H1 (cell line): ENCODE measurements at regions not wholly inside any gene's neighbourhood (a gene's known extent, or its start where the extent isn't known, plus 50 kb on each side); places are given as distances from the start of the nearest gene placed in this dataset.

Experiments
- CTCF ChIA-PET: fragments of 300-600 bp; sonication (Branson Sonifier 250); formaldehyde crosslinking; loops from one replicate; lab custom pipeline; 2021; ENCODE audit not compliant: partially characterized antibody; lab: Charles Lee
- POLR2A ChIA-PET: fragments of 300-600 bp; sonication (Branson Sonifier 250); formaldehyde crosslinking; loops from one replicate; lab custom pipeline; 2021; ENCODE audit warnings: inconsistent platforms; ENCODE audit not compliant: partially characterized antibody; lab: Charles Lee
- DNase-seq, 2 experiments: peaks; one replicate each; pipeline versions ENCODE4 v3.0.0 to v3.0.0-alpha.2; 2010 to 2022; ENCODE audit warnings: low spot score in 2 of 2, low read depth in 1 of 2, mixed read lengths in 1 of 2
- FAIRE-seq: peaks from 2 replicates; lab custom pipeline; 2011; peaks lifted over from hg19 to GRCh38; lab: Jason Lieb, UNC
- H2AFZ ChIP-seq: 2 replicates; pipeline ENCODE4 v1.8.1; 2012; ENCODE audit warnings: low read length, inconsistent platforms
- H2AK5ac ChIP-seq: 2 replicates; pipeline ENCODE4 v1.6.1; 2013; ENCODE audit warnings: low read depth, low read length
- H2BK120ac ChIP-seq: replicated peaks from 2 replicates; pipeline ENCODE3; 2013; ENCODE audit warnings: low read depth, low read length, inconsistent platforms
- H2BK12ac ChIP-seq: 2 replicates; pipeline ENCODE4 v1.6.1; 2013; ENCODE audit warnings: low read depth, low read length
- H2BK15ac ChIP-seq: 2 replicates; pipeline ENCODE4 v1.6.1; 2013; ENCODE audit warnings: low read length
- H2BK20ac ChIP-seq: 2 replicates; pipeline ENCODE4 v1.6.1; 2013; ENCODE audit warnings: low read length
- H2BK5ac ChIP-seq: 2 replicates; pipeline ENCODE4 v1.6.1; 2013; ENCODE audit warnings: low read depth, low read length
- H3K14ac ChIP-seq: 2 replicates; pipeline ENCODE4 v1.6.1; 2013; ENCODE audit warnings: inconsistent platforms; ENCODE audit not compliant: insufficient read length
- H3K18ac ChIP-seq: 2 replicates; pipeline ENCODE4 v1.6.1; 2013; ENCODE audit warnings: low read length; ENCODE audit errors: extremely low read depth
- H3K23ac ChIP-seq: 2 replicates; pipeline ENCODE4 v1.6.1; 2013; ENCODE audit warnings: inconsistent platforms; ENCODE audit not compliant: insufficient read length
- H3K23me2 ChIP-seq: 2 replicates; pipeline ENCODE4 v1.6.1; 2013; ENCODE audit warnings: low read depth, low read length
- H3K27ac ChIP-seq: 2 replicates; pipeline ENCODE4 v1.6.1; 2011; ENCODE audit warnings: low read depth, low read length, inconsistent platforms
- H3K27me3 ChIP-seq, 4 experiments: replicated peaks in 1 of 4; 1 replicate in 1 of 4; 2 replicates in 3 of 4; pipeline versions ENCODE4 v1.6.1 to v1.8.1; 2011 to 2013; ENCODE audit warnings: low read length in 3 of 4, mild to moderate bottlenecking in 3 of 4, inconsistent platforms in 2 of 4, mixed read lengths in 2 of 4, moderate library complexity in 1 of 4; ENCODE audit not compliant: control insufficient read depth in 3 of 4, insufficient read depth in 3 of 4; ENCODE audit errors: extremely low read depth in 1 of 4
- H3K36me3 ChIP-seq, 4 experiments: 2 replicates each; pipeline versions ENCODE4 v1.6.1 to v1.8.1; 2011 to 2013; ENCODE audit warnings: mild to moderate bottlenecking in 4 of 4, low read length in 3 of 4, moderate library complexity in 2 of 4, control low read depth in 1 of 4, inconsistent platforms in 1 of 4; ENCODE audit not compliant: insufficient read depth in 4 of 4, control insufficient read depth in 2 of 4
- H3K4ac ChIP-seq: replicated peaks from 2 replicates; pipeline ENCODE3; 2013; ENCODE audit warnings: low read length, low read depth, mixed read lengths, inconsistent platforms; ENCODE audit not compliant: insufficient read length
- H3K4me1 ChIP-seq, 4 experiments: replicated peaks in 1 of 4; 1 replicate in 1 of 4; 2 replicates in 3 of 4; pipeline versions ENCODE4 v1.6.1 to v1.8.1; 2011 to 2013; ENCODE audit warnings: low read length in 3 of 4, inconsistent platforms in 2 of 4, mixed read lengths in 1 of 4; ENCODE audit not compliant: insufficient read depth in 4 of 4, control insufficient read depth in 3 of 4
- H3K4me2 ChIP-seq, 2 experiments: 2 replicates each; pipeline versions ENCODE4 v1.6.1 to v1.8.1; 2011 to 2013; ENCODE audit warnings: low read depth in 2 of 2, low read length in 2 of 2, control low read depth in 1 of 2, inconsistent platforms in 1 of 2, mild to moderate bottlenecking in 1 of 2; ENCODE audit not compliant: insufficient read depth in 1 of 2
- H3K4me3 ChIP-seq, 4 experiments: fragments of 200-600, 300-600 bp in 1 of 4; sonication (generic), shearing (Covaris generic), sonication (Bioruptor Twin) in 1 of 4; 2 replicates each; pipeline versions ENCODE4 v1.5.1 to v1.8.1; 2011 to 2016; ENCODE audit warnings: low read length in 4 of 4, low read depth in 3 of 4, control low read depth in 2 of 4, inconsistent platforms in 2 of 4, mild to moderate bottlenecking in 2 of 4, mixed read lengths in 1 of 4, moderate library complexity in 1 of 4; ENCODE audit not compliant: insufficient read depth in 2 of 4; ENCODE audit errors: extremely low read depth in 1 of 4
- H3K56ac ChIP-seq: replicated peaks from 2 replicates; pipeline ENCODE3; 2013; ENCODE audit warnings: low read depth, mild to moderate bottlenecking, mixed read lengths, low read length, inconsistent platforms; ENCODE audit not compliant: insufficient read length
- H3K79me1 ChIP-seq: 2 replicates; pipeline ENCODE4 v1.6.1; 2013; ENCODE audit warnings: low read depth, low read length, control low read depth
- H3K79me2 ChIP-seq, 2 experiments: 2 replicates each; pipeline versions ENCODE4 v1.6.1 to v1.8.1; 2012 to 2013; ENCODE audit warnings: low read length in 2 of 2, mild to moderate bottlenecking in 2 of 2, inconsistent platforms in 1 of 2; ENCODE audit not compliant: insufficient read depth in 2 of 2, control insufficient read depth in 1 of 2
- H3K9ac ChIP-seq, 4 experiments: replicated peaks in 1 of 4; 1 replicate in 1 of 4; 2 replicates in 3 of 4; pipeline versions ENCODE4 v1.6.1 to v1.8.1; 2011 to 2013; ENCODE audit warnings: low read depth in 3 of 4, low read length in 3 of 4, control low read depth in 2 of 4, mild to moderate bottlenecking in 2 of 4, moderate library complexity in 2 of 4, inconsistent platforms in 1 of 4; ENCODE audit errors: extremely low read depth in 1 of 4
- H3K9me3 ChIP-seq, 2 experiments: 2 replicates each; pipeline versions ENCODE4 v1.6.1 to v1.8.1; 2012 to 2013; ENCODE audit warnings: mild to moderate bottlenecking in 2 of 2, moderate library complexity in 2 of 2, control low read depth in 1 of 2, inconsistent platforms in 1 of 2, low read depth in 1 of 2, low read length in 1 of 2, mixed read lengths in 1 of 2; ENCODE audit not compliant: insufficient read depth in 2 of 2
- H4K20me1 ChIP-seq, 2 experiments: replicated peaks in 1 of 2; 2 replicates each; pipeline versions ENCODE3 to v1.8.1; 2011 to 2013; ENCODE audit warnings: inconsistent platforms in 2 of 2, low read length in 2 of 2, mild to moderate bottlenecking in 1 of 2; ENCODE audit not compliant: insufficient read depth in 2 of 2, control insufficient read depth in 1 of 2
- H4K5ac ChIP-seq: 2 replicates; pipeline ENCODE4 v1.6.1; 2013; ENCODE audit warnings: low read length, low read depth, mixed read lengths, inconsistent platforms; ENCODE audit not compliant: insufficient read length
- H4K8ac ChIP-seq: 2 replicates; pipeline ENCODE4 v1.8.0; 2013; ENCODE audit warnings: mild to moderate bottlenecking, moderate library complexity, low read length, inconsistent platforms; ENCODE audit not compliant: insufficient read depth; ENCODE audit errors: extremely low read depth
- H4K91ac ChIP-seq: replicated peaks from 2 replicates; pipeline ENCODE3; 2013; ENCODE audit warnings: low read length, mixed read lengths, inconsistent platforms; ENCODE audit not compliant: insufficient read length
- CTBP2 ChIP-seq: IDR thresholded peaks from 2 replicates; pipeline ENCODE4 v1.7.0; 2011; ENCODE audit warnings: borderline replicate concordance, mild to moderate bottlenecking, moderate library complexity, mixed read lengths, low read length; ENCODE audit not compliant: insufficient read depth, insufficient read length
- FOSL1 ChIP-seq: IDR thresholded peaks from 2 replicates; pipeline ENCODE4 v1.6.1; 2011; ENCODE audit warnings: mild to moderate bottlenecking, low read depth, low read length, moderate library complexity; ENCODE audit not compliant: insufficient read depth
- RBBP5 ChIP-seq: IDR thresholded peaks from 2 replicates; pipeline ENCODE4 v1.7.1; 2012; ENCODE audit warnings: low read depth, mild to moderate bottlenecking, inconsistent platforms, low read length, moderate library complexity, borderline replicate concordance
- SRF ChIP-seq: IDR thresholded peaks from 2 replicates; pipeline ENCODE4 v1.6.1; 2011; ENCODE audit warnings: mild to moderate bottlenecking, low read depth, low read length, moderate library complexity
- TCF12 ChIP-seq: IDR thresholded peaks from 2 replicates; pipeline ENCODE4 v1.6.1; 2011; ENCODE audit warnings: low read depth, mild to moderate bottlenecking, low read length
- WGBS, 2 experiments: shearing (Covaris generic) in 1 of 2; methylation state at CpG; one replicate each; pipeline versions ENCODE4 v1.1.6 to v1.1.7; 2013 to 2015; ENCODE audit warnings: low lambda C conversion rate in 2 of 2, mixed read lengths in 2 of 2, inconsistent platforms in 1 of 2, low coverage in 1 of 2, missing lambda C conversion rate in 1 of 2; ENCODE audit not compliant: insufficient replicate concordance in 2 of 2, insufficient coverage in 1 of 2, insufficient read length in 1 of 2; ENCODE audit errors: extremely low coverage in 1 of 2, missing lambda C conversion rate in 1 of 2; 5-methylcytosine and 5-hydroxymethylcytosine counted together
- TF ChIP-seq, protein P1 (sequence below): IDR thresholded peaks from 2 replicates; pipeline ENCODE4 v1.6.1; 2011; ENCODE audit warnings: low read depth, mild to moderate bottlenecking, low read length; ENCODE audit not compliant: insufficient read depth

DNA sequence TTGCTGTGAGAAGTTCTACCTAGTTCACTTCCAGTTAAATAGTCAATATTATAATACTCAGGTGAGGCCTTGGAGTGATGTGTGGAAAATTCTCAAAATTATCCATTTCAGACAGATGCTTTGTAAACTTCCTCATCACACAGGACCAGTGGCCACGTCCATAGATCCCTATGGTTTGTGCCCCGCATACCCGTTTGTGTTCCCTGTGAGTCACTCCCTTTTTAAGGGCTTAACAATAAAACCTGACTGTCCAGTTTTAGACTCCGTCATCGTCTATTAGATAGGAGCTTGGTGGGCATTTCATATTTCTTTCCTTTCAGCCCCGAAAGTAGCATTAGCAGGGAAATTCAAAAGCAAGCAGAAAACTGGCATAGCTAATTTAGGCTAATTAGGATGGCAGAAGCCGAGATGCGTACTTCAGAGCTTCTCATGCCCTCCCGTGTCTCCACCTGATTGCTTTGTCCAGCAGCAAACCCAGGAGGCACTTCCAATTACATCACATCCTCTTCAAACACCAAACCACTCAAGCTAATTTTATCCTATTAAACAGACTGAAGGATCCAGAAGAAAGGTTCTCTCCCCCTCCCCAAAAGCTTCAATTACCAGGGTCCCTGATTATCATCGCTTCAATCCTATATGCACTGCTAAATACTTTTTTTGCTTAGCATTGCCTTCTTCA is 186.6 kb upstream of the OTX2 start:
- H3K14ac ChIP-seq, result no peak overlapping the region
- H2AK5ac ChIP-seq, result no peak overlapping the region
- H3K4me3 ChIP-seq, result no peak overlapping the region
- H2BK15ac ChIP-seq, result no peak overlapping the region
- H3K27me3 ChIP-seq, result no peaks in the 10 kb centered on the region
- FAIRE-seq (no peak), DNase-seq (no peak)
- no peaks in the 10 kb centered on the region for H3K36me3 ChIP-seq
- no peak overlapping the region for H3K27ac ChIP-seq
- H3K23ac ChIP-seq, result no peak overlapping the region
- H4K8ac ChIP-seq, result no peak overlapping the region
- CTCF ChIA-PET, result interaction anchor here (0.7 to 1.2 kb wide), 5 partner anchors 9 to 179 kb away, joined by 3 to 4 read pairs (median 3); no protein-coding TSS in a partner anchor
- H3K4me2 ChIP-seq, result no peak overlapping the region
- H2BK5ac ChIP-seq, result no peak overlapping the region
- H2BK12ac ChIP-seq, result no peak overlapping the region
- H4K20me1 ChIP-seq, result no peaks in the 10 kb centered on the region
- 74% methylated on average over 10 of the region's 10 CpGs; no CpG with 5 or more reads in 1 of the 2 experiments for WGBS, 2 experiments
- no peak overlapping the region for H3K4ac ChIP-seq
- no peaks in the 10 kb centered on the region for H3K79me2 ChIP-seq
- no peaks in the 10 kb centered on the region for H3K9me3 ChIP-seq
- no peak overlapping the region for H4K5ac ChIP-seq
- H2AFZ ChIP-seq, result no peak overlapping the region
- peaks cover 2 to 14% (median 8%) of the 10 kb centered on the region in 4 experiments; a peak in 5 of 7 replicates for H3K4me1 ChIP-seq
- POLR2A ChIA-PET, result no interaction called here
- no peak overlapping the region for H2BK20ac ChIP-seq
- no peak overlapping the region for H3K9ac ChIP-seq
- H3K23me2 ChIP-seq, result no peaks in the 10 kb centered on the region
- no peak overlapping the region; the same call in 1 of the 2 replicates for H3K18ac ChIP-seq
- H3K56ac ChIP-seq, result no peak overlapping the region
- H4K91ac ChIP-seq, result no peak overlapping the region
- no peak overlapping the region for H2BK120ac ChIP-seq
- H3K79me1 ChIP-seq, result no peaks in the 10 kb centered on the region
- TF ChIP-seq SRF (no peak), FOSL1 (no peak), TCF12 (no peak), RBBP5 (no peak), CTBP2 (no peak)
- TF ChIP-seq, protein P1, sequence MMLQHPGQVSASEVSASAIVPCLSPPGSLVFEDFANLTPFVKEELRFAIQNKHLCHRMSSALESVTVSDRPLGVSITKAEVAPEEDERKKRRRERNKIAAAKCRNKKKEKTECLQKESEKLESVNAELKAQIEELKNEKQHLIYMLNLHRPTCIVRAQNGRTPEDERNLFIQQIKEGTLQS, result no peak
